ENCODE measurements at regions not wholly inside any gene's neighbourhood (a gene's known extent, or its start where the extent isn't known, plus 50 kb on each side); places are given as distances from the start of the nearest gene placed in this dataset.

GRCh38 chr20:52416953-52417352 lies 225.4 kb upstream of the ZFP64 start:
- H3K9me3 ChIP-seq (ENCODE audit: insufficient read depth, low read length, severe bottlenecking), result no peaks in the 10 kb centered on the region
- H3K79me2 ChIP-seq (ENCODE audit: insufficient read depth, low read length), result no peaks in the 10 kb centered on the region
- ATAC-seq (ENCODE audit: insufficient read depth, low read depth), result no peak
- no peak for TF ChIP-seq EZH2 (IDR thresholded peaks at IDR 0.05; ENCODE audit: borderline replicate concordance, low read depth, low read length, severe bottlenecking)
- TF ChIP-seq, protein P1, sequence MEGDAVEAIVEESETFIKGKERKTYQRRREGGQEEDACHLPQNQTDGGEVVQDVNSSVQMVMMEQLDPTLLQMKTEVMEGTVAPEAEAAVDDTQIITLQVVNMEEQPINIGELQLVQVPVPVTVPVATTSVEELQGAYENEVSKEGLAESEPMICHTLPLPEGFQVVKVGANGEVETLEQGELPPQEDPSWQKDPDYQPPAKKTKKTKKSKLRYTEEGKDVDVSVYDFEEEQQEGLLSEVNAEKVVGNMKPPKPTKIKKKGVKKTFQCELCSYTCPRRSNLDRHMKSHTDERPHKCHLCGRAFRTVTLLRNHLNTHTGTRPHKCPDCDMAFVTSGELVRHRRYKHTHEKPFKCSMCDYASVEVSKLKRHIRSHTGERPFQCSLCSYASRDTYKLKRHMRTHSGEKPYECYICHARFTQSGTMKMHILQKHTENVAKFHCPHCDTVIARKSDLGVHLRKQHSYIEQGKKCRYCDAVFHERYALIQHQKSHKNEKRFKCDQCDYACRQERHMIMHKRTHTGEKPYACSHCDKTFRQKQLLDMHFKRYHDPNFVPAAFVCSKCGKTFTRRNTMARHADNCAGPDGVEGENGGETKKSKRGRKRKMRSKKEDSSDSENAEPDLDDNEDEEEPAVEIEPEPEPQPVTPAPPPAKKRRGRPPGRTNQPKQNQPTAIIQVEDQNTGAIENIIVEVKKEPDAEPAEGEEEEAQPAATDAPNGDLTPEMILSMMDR (IDR thresholded peaks at IDR 0.05; ENCODE audit: borderline replicate concordance, extremely low read depth, low read length, poor library complexity, severe bottlenecking), result no peak
- DNase-seq, result no peak
- H3K27ac ChIP-seq (ENCODE audit: low read length), result no peak overlapping the region
- H3K4me3 ChIP-seq (ENCODE audit: low read depth in 1 of 2, low read length in 2 of 2), result no peak overlapping the region
- no peak overlapping the region for H3K4me2 ChIP-seq (ENCODE audit: insufficient read depth, low read length)
- H2AFZ ChIP-seq (ENCODE audit: low read depth, low read length), result no peak overlapping the region
- H3K9ac ChIP-seq (ENCODE audit: low read depth, low read length), result no peak overlapping the region
- H3K27me3 ChIP-seq (ENCODE audit: insufficient read depth, low read length, poor library complexity), result no peaks in the 10 kb centered on the region
- no peaks in the 10 kb centered on the region for H4K20me1 ChIP-seq (ENCODE audit: insufficient read depth, low read length)
- H3K4me1 ChIP-seq (ENCODE audit: insufficient read depth, low read length), result no peaks in the 10 kb centered on the region
- no peaks in the 10 kb centered on the region for H3K36me3 ChIP-seq (ENCODE audit: insufficient read depth, low read length)

GRCh38 chr20:52411611-52412010 lies 220.0 kb upstream of the ZFP64 start:
- no peak for TF ChIP-seq EZH2 (IDR thresholded peaks at IDR 0.05; ENCODE audit: borderline replicate concordance, low read depth, low read length, severe bottlenecking)
- TF ChIP-seq, protein P1 (IDR thresholded peaks at IDR 0.05; ENCODE audit: borderline replicate concordance, extremely low read depth, low read length, poor library complexity, severe bottlenecking), result no peak
- Histone ChIP-seq H3K27me3 (ENCODE audit: insufficient read depth, low read length, poor library complexity) (no peaks in the 10 kb centered on the region), H3K4me1 (ENCODE audit: insufficient read depth, low read length) (no peaks in the 10 kb centered on the region), H2AFZ (ENCODE audit: low read depth, low read length) (no peak overlapping the region), H4K20me1 (ENCODE audit: insufficient read depth, low read length) (no peaks in the 10 kb centered on the region), H3K79me2 (ENCODE audit: insufficient read depth, low read length) (no peaks in the 10 kb centered on the region), H3K4me2 (ENCODE audit: insufficient read depth, low read length) (no peak overlapping the region), H3K9me3 (ENCODE audit: insufficient read depth, low read length, severe bottlenecking) (no peaks in the 10 kb centered on the region), H3K27ac (ENCODE audit: low read length) (no peak overlapping the region), H3K9ac (ENCODE audit: low read depth, low read length) (no peak overlapping the region), H3K36me3 (ENCODE audit: insufficient read depth, low read length) (no peaks in the 10 kb centered on the region), H3K4me3 (ENCODE audit: low read depth in 1 of 2, low read length in 2 of 2) (no peak overlapping the region)
- ATAC-seq (ENCODE audit: insufficient read depth, low read depth), result no peak
- DNase-seq, result no peak

DNA sequence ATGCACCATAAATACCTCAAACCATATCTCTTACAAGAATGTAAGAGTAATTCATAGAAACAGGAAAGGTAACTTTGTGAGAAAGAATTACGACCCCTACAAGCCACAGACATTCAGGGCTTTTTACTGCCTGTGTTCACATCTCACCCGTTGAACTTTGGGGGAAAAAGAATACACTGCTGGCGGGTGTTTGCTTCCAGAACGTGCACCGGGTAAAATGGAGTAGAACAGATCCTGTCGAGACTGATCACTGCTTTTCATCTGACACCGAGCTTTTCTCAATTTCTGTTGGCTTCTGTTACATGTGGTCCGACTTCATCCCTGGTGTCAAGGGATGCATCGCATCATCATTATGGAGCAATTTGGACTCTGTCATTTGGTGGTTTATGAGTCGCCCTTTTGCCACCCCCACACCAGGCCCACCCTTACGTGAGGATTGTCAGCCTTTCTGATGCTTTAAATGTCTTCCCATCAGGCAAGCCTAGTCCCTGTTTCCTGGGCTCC lies 219.2 kb upstream of the ZFP64 start:
- Histone ChIP-seq H4K20me1 (ENCODE audit: insufficient read depth, low read length) (no peaks in the 10 kb centered on the region), H3K27me3 (ENCODE audit: insufficient read depth, low read length, poor library complexity) (no peaks in the 10 kb centered on the region), H3K9me3 (ENCODE audit: insufficient read depth, low read length, severe bottlenecking) (no peaks in the 10 kb centered on the region), H3K79me2 (ENCODE audit: insufficient read depth, low read length) (no peaks in the 10 kb centered on the region), H2AFZ (ENCODE audit: low read depth, low read length) (no peak overlapping the region), H3K4me2 (ENCODE audit: insufficient read depth, low read length) (no peak overlapping the region), H3K9ac (ENCODE audit: low read depth, low read length) (no peak overlapping the region), H3K4me3 (ENCODE audit: low read depth in 1 of 2, low read length in 2 of 2) (no peak overlapping the region), H3K27ac (ENCODE audit: low read length) (no peak overlapping the region), H3K36me3 (ENCODE audit: insufficient read depth, low read length) (no peaks in the 10 kb centered on the region), H3K4me1 (ENCODE audit: insufficient read depth, low read length) (no peaks in the 10 kb centered on the region)
- DNase-seq (no peak), ATAC-seq (ENCODE audit: insufficient read depth, low read depth) (no peak)
- TF ChIP-seq, protein P1 (IDR thresholded peaks at IDR 0.05; ENCODE audit: borderline replicate concordance, extremely low read depth, low read length, poor library complexity, severe bottlenecking), result no peak
- TF ChIP-seq EZH2 (IDR thresholded peaks at IDR 0.05; ENCODE audit: borderline replicate concordance, low read depth, low read length, severe bottlenecking), result no peak

- H3K4me3 ChIP-seq (ENCODE audit: low read depth in 1 of 2, low read length in 2 of 2), result no peak overlapping the region
Observed at GRCh38 chr20:52410182-52410647, 218.6 kb upstream of the ZFP64 start.

More at GRCh38 chr20:52410182-52410647, 218.6 kb upstream of the ZFP64 start:
- ATAC-seq (ENCODE audit: insufficient read depth, low read depth) (no peak), DNase-seq (no peak)
- TF ChIP-seq EZH2 (IDR thresholded peaks at IDR 0.05; ENCODE audit: borderline replicate concordance, low read depth, low read length, severe bottlenecking), result no peak
- TF ChIP-seq, protein P1 (IDR thresholded peaks at IDR 0.05; ENCODE audit: borderline replicate concordance, extremely low read depth, low read length, poor library complexity, severe bottlenecking), result no peak
- Histone ChIP-seq H3K9ac (ENCODE audit: low read depth, low read length) (no peak overlapping the region), H3K36me3 (ENCODE audit: insufficient read depth, low read length) (no peaks in the 10 kb centered on the region), H3K27me3 (ENCODE audit: insufficient read depth, low read length, poor library complexity) (no peaks in the 10 kb centered on the region), H3K4me2 (ENCODE audit: insufficient read depth, low read length) (no peak overlapping the region), H3K4me1 (ENCODE audit: insufficient read depth, low read length) (no peaks in the 10 kb centered on the region), H2AFZ (ENCODE audit: low read depth, low read length) (no peak overlapping the region), H3K9me3 (ENCODE audit: insufficient read depth, low read length, severe bottlenecking) (no peaks in the 10 kb centered on the region), H3K79me2 (ENCODE audit: insufficient read depth, low read length) (no peaks in the 10 kb centered on the region), H3K27ac (ENCODE audit: low read length) (no peak overlapping the region), H4K20me1 (ENCODE audit: insufficient read depth, low read length) (no peaks in the 10 kb centered on the region)
